ENCODE measurements at regions not wholly inside any gene's neighbourhood (a gene's known extent, or its start where the extent isn't known, plus 50 kb on each side); places are given as distances from the start of the nearest gene placed in this dataset.

GRCh38 chr12:97038834-97039233 is 131.8 kb downstream of the NEDD1 start:
- TF ChIP-seq CTCF (CRISPR knock-in tag; IDR thresholded peaks at IDR 0.05) = no peak
- no peak for TF ChIP-seq PAX8 (CRISPR knock-in tag; IDR thresholded peaks at IDR 0.05; ENCODE audit: borderline replicate concordance)
- no peak for TF ChIP-seq ZNF292 (CRISPR knock-in tag; IDR thresholded peaks at IDR 0.05; ENCODE audit: borderline replicate concordance, low read depth)
- no peak for TF ChIP-seq MTA3 (CRISPR knock-in tag; IDR thresholded peaks at IDR 0.05)
- no peak for TF ChIP-seq TAF15 (IDR thresholded peaks at IDR 0.05; ENCODE audit: low read depth, low read length, poor library complexity, severe bottlenecking)
- no peak for TF ChIP-seq IKZF4 (CRISPR knock-in tag; IDR thresholded peaks at IDR 0.05; ENCODE audit: borderline replicate concordance, low read depth, not compliant biosample characterization)
- TF ChIP-seq PREB (CRISPR knock-in tag; IDR thresholded peaks at IDR 0.05) = no peak
- no peak for TF ChIP-seq NFYC (CRISPR knock-in tag; IDR thresholded peaks at IDR 0.05)
- TF ChIP-seq CHCHD3 (CRISPR knock-in tag; IDR thresholded peaks at IDR 0.05) = no peak
- TF ChIP-seq TRIM24 (CRISPR knock-in tag; IDR thresholded peaks at IDR 0.05) = no peak
- no peak for TF ChIP-seq TCF7 (IDR thresholded peaks at IDR 0.05; ENCODE audit: low read depth)
